GM21390 (cell line): ENCODE measurements at regions not wholly inside any gene's neighbourhood (a gene's known extent, or its start where the extent isn't known, plus 50 kb on each side); places are given as distances from the start of the nearest gene placed in this dataset.
"Not testable (repeated sequence)": the region's sequence is repeated elsewhere in the genome, so short reads cannot be mapped to it uniquely, and the experiment has no call there.

Source experiments
- ATAC-seq: cut with Tn5 transposase; IDR thresholded peaks from one replicate; pipeline ENCODE4 v1.9.1; 2021; ENCODE audit not compliant: unreplicated experiment

DNA sequence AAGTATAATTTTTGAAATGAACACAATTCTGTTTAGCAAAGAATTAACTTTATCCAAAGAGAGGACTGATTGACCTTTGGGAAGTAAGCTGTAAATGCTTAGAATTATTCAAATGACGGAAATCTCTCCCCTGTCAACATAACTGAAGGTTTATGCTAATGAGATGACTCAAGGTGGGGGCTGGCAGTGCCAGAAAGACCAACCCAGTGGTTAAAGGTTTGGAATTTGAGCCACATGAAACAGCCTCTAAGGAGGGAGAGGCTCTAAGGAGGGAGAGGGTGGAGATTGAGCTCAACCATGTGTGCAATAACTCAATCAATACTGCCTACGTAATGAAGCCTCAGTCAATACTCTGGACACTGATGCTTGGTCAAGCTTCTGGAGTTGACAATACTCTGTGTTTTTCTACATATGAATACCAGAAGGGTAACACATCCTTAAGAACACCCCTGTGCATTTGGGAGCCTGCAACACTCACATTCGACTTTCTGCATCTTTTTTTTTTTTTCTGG is 123.4 kb upstream of the TENT5A start:
- ATAC-seq = no peak

DNA sequence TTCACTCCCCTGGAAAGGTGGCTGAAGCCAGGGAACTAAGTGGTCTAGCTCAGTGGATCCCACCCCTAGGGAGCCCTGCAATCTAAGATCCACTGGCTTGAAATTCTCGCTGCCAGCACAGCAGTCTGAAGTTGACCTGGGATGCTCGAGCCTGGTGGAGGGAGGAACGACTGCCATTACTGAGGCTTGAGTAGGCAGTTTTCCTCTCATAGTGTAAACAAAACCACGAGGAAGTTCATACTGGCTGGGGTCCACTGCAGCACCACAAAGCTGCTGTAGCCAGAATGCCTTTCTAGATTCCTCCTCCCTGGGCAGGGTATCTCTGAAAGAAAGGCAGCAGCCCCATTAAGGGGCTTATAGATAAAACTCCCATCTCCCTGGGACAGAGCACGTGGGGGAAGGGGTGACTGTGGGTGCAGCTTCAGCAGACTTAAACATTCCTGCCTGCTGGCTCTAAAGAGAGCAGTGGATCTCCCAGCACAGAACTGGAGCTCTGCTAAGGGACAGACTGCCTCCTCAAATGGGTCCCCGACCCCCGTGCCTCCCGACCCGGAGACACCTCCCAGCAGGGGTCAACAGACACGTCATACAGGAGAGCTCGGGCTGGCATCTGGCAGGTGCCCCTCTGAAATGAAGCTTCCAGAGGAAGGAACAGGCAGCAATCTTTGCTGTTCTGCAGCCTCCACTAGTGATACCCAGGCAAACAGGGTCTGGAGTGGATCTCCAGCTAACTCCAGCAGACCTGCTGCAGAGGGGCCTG is 117.4 kb upstream of the TENT5A start:
- not testable (repeated sequence) for ATAC-seq

DNA sequence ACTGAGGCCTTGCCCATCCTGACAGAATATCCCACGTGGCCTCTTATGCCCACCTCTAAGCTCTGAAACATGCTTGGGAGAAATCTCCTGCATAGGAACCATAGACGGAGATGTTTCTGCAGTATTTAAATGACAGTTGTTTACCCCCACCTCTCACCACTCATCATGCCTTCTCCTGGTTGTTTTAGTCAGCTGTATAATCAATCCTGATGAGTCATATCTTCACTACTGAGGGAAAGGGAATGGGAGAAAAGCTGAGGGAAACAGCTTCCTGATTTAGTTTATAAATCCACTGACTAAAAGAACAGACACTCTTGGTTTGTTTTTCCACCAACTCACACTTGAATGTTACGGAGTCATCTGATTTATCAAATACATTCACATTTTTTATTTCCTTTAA is 113.2 kb upstream of the TENT5A start:
- no peak for ATAC-seq

DNA sequence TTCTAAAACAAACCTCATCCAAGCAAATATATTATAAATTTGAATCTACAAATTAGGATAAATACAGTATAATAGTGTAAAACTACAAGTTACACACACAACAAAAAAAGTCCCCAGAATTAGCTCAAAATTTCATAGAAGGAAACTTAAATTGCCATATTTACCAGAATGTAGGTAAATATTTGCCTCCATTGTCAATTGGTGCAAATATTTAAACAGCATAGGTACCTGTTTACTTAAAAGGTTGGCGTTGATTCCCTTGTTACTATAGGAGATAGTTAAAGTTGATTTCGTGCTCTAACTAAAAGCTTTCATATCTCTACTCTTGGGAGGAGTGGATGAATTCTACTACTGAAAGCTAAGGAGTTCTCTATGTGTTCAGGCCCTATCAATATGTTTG is 111.6 kb upstream of the TENT5A start:
- no peak for ATAC-seq

DNA sequence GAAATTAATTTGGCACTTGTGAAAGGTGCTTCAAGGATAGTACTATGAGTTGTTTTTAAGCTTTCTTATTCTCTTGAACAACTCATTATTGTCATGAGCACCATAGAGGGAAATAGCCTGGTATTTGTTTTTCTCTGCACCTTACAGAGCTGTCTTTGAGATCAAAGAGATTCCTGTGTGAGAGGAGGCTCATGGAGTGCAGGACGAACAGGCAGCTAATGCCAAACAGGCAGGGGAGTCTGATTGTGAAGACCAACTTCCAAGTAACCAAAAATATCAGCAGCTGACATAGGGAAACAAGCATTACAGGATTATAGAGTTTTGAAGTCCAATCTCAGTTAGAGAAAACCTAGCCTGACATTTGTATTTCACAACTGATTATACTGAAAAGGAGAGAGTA is 110.6 kb upstream of the TENT5A start:
- no peak for ATAC-seq

DNA sequence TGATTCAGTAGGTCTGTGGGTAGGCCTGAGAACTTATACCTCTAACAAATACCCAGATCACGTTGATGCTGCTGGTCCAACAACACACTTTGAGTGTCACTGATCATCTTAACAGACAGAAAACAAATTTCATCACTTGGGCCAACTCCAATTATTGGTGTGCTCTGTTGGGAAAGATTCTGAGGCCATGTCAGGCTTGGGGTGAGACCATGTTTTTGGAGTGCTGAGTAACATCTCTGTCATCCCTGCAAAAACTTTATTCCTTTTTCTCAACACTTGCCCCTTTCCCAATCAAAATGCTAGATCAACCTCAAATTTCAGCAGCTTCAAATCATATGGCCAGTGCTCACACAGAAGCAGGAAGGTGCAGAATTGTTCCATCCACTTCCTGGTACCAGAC is 108.8 kb upstream of the TENT5A start:
- ATAC-seq = no peak

DNA sequence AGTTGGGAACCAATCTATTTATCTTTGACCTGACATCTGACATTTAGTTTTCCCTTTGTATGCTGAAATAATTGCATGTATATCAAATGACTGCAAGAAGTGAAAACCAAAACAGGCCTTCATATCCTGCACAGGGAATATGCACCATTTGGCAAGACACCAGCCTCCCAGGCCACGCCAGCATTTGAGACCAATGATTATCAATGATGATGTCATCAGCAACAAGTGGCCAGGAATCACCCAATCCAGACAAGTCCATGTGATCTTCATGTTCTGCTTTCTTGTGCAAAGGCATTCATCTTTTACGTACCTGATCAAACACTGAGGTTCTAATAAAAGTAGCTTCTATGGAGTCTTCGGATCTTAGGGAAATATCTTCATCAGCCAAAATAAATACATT is 107.4 kb upstream of the TENT5A start:
- no peak for ATAC-seq

DNA sequence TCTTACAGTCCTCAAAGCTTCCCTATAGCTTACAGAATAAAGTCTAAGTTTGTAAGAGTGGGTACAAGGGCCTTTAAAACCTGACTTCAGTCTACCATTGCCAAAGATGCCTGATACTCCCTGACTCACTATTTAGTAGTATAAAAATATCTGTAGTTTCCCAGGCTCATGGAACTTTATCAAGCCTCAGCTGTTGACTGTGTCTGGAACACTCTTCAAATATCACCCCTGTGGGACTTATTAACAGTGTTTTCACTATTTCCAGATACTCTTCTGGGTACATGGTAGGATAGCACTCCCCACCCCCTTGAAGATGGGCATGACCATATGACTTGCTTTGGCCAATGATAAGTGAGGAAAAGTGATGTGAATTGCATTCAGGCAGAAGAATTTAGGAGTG is 105.3 kb upstream of the TENT5A start:
- no peak for ATAC-seq

DNA sequence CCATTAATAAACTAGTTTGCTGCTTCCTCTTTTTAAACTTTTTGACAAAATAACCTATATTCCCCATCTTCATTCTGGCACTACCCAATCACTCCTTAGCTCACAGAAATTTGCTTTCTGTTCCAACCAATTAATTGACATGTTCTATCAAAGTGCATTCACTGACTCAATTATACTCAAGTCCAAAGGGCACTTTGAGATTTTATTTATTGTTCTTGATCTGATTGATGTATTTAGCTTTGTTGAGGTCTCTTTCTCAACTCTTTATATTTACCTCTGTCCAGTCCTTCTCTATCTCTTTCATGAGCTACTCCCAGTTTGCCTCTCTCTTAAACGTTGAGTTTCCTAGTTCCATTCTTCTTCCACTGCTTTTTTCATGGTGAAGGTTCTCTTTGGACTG is 104.4 kb upstream of the TENT5A start:
- ATAC-seq = no peak

DNA sequence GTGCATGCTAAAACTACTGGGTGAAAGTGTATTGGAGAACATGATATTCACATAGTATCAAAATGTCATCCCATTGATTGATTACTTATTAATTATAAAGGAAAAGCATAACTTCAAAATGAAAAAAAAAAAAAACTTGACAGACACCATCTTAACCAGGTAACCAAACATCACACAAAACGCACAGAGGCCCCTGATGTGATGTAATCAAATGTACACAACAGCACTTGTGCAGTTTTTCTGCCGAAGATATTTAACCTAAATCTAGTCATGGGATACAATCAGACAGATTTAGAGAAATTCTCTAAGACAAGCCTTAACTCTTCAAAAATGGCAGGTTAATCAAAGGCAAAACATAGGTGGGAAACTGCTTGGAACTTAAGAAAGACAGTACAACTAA is 102.0 kb upstream of the TENT5A start:
- no peak for ATAC-seq

DNA sequence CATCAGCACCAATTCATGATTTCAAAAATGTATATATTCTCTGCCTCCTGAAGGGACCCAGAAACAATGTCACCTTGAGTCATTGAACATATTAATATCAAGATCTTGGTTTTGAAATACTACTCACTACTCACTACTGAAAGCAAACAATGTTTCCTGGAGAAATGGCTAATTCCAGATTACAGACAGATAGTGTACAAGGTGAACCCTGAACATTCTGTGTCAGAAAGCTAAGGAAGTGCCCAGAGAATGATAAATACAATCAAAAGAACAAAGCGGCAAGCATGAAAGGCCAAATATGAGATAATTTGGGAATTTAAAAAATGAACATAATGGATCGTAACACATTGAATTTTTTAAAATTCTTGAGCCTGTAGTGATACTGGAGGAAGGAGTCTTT is 101.5 kb upstream of the TENT5A start:
- ATAC-seq = no peak

DNA sequence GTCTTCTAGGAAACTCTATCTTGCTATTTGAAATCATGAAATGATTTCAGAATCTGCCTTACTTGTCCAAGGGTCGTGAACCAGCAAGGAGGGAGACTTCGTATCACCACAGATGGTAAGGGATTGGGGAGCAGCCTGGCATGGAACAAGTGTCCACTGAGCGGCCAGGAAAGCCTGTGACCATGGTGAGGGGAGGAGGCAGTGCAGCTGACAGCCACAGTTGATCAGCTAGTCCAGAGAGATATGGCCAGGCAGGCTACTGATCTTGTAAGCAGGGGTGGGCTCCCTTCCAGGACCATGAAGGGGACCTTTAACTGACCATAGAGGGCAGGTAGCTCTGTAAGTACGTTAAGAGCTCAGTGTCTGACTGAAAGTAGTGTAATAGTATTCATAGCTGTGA is 96.8 kb upstream of the TENT5A start:
- no peak for ATAC-seq

DNA sequence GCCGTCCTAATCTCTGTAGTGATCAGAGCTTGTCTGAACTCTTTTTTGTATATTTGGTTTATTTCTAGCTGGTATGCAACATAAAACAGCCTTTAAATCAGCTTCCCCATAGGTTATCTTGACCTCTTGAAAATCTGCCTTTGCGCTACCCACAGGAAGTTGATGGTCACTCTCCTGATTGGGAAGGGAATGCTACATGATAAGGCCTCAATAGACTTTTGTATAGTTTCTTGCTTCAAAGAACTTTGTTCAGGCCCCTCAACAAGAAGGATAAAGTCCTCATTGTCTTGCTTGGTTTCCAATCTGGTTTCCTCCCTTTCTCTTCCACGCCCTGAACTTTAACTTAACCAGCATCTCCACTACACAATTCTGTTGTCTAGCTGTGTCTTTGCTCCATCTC is 95.4 kb upstream of the TENT5A start:
- ATAC-seq = no peak

DNA sequence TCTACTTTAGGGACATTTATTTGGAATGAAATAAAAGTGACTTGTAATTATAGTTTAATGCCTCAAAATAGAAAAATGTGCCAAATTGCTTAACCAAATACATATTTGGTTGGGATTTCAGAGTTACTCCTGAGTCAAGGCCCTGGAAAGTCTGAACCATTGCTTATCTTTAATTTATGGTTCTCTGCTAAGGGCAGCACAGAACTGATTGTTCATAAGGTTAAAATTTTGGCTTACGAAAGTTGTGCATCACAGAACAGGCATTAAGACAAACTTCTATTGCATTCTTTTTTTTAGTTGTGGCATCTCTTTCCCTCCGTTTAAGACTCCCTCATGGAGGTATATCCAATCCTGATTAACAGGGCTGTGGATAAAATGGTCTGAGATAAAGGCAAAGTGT is 92.2 kb upstream of the TENT5A start:
- ATAC-seq = no peak

DNA sequence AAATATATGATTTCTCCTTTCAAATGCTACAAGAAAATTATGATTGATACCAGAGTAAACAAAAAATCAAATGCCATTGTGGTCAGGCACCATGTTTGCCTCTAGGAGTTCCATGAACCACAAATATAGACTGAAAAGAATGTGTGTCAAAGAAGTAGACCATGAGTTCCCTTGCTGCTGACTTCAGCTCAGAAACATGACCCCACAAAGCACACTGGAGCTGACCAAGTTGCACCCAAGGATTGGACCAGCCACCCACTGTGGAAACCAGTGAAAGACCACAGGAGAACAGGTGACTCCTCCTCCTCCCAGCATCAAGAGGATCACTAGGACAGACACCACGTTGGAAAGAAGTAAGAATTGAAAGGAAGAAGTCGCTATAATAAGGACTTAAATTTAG is 90.8 kb upstream of the TENT5A start:
- ATAC-seq = no peak

DNA sequence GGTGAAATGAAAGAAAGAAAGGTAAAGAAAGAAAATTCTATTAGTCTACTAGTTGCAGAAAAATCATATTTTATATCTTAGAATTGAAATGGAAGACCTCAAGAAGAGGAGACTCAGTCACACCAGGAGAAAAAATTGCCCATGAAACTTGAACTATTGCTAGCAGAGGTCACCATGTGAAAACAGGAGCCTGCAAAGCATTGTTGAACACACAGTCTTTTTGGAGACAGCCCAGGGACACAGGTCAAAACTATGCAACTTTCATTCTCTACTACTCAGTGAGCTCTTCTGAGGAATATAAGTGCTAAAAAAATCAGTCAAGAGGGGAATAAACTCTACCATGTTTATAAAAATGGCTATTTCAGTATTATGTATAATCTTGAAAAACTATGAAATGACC is 89.8 kb upstream of the TENT5A start:
- ATAC-seq = no peak

DNA sequence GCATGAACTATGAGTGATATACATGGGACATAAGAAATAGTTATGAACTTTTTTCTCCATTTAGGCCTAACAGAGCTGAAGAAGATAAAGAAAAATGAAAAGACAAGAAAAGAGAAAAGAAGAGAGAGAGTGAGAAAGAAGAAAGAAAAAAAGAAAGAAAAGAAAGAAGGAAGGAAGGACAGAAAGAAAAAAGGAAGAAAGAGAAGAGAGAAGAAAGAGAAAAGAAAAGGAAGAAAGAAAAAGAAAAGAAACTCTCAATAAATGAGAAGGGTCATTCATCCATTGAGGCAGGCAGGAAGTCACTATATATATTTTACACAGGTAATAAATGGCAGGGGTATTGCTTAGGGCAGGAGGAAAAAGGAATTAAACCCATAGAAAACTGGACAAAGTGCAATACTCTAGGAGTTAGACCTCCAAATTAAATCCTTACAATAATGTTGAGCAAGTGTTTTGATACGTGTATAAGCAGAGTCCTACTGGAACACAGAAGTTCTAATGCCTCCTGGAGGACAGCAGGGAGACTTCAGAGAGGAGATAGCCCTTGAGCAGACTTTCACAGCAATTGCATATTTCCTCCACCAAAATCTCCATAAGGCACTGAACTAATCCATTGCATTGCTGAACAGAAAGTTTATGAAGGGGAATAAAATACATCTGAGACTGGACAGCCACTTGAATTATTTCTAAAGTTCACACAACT is 86.4 kb upstream of the TENT5A start:
- ATAC-seq = no peak

DNA sequence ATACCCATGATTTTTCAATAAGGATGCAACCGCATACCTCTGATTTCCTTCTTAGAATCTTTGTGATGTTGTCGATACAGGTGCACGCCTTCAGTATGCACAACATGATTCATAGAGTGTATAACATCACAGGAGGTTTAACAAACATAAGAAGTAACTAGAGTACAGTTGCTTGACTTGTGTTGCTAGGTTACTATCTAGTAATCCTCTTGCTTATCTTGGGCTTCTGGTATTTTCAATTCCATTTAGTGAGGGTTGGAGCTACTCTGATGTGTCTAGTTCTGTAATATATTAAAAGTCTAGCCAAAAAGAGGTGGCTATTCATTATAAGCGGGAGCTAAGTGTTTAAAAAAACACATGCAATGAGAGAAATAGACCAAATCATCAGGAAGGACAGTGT is 85.5 kb upstream of the TENT5A start:
- ATAC-seq = no peak

DNA sequence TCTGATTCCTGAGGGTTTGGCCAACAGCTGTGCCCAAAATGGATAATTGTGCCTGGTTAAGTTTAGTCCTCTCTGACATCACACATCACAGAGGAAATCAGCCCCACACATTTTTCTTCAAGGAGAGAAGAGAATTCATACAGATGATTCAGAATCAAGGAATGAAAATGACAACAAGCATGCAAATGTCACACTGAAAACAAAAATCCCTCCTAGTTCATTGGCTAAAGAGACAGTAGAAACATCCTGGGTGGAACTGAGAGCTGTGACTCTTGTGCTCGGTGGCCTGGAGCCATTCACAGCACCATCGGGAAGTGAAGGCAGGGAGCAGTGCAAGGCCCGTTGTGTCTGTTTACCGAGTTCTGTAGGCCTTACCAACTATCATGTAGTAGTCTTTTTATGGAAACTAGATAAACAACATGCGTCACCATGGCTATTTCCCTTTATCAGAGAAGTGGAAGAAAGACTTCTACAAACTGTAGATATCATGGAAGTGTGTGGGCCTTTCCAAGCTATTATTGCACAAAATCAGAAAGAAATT is 81.7 kb upstream of the TENT5A start:
- no peak for ATAC-seq

DNA sequence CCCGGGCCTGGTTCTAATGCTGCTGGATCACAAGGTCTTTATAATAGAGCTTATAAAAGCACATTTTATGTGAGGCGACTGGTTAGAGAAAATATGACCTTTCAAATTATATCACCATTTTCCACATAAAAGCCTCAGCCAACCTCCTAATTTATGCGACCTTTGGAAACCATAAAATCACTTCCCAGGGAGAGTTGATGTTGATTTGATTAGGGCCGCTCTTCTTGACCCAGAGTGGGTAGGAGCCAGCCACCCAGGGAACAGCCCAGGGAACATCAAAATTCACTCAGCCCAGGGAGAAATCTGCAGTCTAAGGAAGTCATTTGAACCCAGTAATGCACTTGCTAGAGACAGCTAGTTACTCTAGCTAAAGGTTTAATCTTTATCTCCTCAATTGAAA is 79.8 kb upstream of the TENT5A start:
- ATAC-seq = no peak

DNA sequence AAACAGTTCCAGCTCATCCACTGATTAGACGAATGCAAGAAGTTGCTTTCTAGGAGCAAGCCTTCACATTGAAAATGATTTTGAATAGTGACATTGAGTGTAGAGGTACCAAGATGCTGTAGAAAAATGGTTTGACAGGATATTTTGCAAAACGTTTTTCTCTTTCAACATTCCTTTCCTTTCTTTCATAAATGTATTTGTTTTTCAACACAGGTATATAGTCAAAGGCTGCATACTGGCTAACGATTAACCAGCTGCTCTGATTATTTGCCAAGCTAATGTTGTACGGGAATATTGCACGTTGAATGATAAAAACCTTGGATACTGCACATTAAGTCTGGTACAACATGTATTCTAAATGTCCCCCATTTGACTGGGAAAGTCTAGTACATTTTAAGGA is 78.8 kb upstream of the TENT5A start:
- ATAC-seq = no peak

DNA sequence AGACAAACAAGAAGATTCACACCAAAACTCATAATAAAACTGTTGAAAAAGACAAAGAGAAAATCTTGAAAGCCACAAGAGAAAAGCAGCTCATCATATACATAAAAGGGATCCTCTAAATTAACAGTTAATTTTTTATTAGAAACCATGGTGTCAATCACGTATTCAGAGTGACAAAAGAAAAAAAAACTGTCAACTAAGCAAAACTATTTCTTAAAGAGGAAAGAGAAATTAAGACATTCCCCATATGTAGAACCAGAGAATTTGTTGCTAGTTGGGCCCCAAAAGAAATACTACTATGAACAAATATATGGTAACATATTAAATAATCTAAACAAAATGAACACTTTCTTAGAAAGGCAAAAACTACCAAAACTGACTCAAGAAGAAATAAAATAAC is 74.3 kb upstream of the TENT5A start:
- no peak for ATAC-seq
